ENCODE measurements at regions not wholly inside any gene's neighbourhood (a gene's known extent, or its start where the extent isn't known, plus 50 kb on each side); places are given as distances from the start of the nearest gene placed in this dataset.

DNA sequence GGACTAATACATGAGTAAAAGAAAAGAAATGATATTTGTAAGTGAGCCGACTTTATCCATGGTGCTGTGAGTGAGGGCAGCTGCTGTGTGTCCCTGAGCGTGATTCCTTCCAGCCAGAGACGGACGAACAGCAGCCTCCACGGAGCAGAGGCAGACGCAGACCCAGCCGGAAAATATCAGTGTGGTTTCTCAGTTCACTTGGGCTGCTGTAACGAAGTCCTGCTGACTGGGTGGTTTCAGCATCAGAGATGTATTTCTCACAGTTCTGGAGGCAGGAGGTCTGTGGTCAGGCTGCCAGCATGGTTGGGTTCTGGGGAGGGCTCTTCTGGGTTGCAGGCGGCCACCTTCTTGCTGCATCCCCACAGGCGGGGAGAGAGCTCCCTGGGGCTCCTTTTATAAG lies 375.6 kb downstream of the GLRX3 start:
- TF ChIP-seq, protein P1, sequence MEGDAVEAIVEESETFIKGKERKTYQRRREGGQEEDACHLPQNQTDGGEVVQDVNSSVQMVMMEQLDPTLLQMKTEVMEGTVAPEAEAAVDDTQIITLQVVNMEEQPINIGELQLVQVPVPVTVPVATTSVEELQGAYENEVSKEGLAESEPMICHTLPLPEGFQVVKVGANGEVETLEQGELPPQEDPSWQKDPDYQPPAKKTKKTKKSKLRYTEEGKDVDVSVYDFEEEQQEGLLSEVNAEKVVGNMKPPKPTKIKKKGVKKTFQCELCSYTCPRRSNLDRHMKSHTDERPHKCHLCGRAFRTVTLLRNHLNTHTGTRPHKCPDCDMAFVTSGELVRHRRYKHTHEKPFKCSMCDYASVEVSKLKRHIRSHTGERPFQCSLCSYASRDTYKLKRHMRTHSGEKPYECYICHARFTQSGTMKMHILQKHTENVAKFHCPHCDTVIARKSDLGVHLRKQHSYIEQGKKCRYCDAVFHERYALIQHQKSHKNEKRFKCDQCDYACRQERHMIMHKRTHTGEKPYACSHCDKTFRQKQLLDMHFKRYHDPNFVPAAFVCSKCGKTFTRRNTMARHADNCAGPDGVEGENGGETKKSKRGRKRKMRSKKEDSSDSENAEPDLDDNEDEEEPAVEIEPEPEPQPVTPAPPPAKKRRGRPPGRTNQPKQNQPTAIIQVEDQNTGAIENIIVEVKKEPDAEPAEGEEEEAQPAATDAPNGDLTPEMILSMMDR (IDR thresholded peaks at IDR 0.05; ENCODE audit: low read depth, low read length) = no peak
- TF ChIP-seq EZH2phosphoT487 (IDR thresholded peaks at IDR 0.05; ENCODE audit: low read depth) = no peak

Data from OCI-LY3 (cell line).